HS-5 (cell line): ENCODE measurements at regions not wholly inside any gene's neighbourhood (a gene's known extent, or its start where the extent isn't known, plus 50 kb on each side); places are given as distances from the start of the nearest gene placed in this dataset.

Experiments
- DNase-seq: peaks from one replicate; pipeline ENCODE4 v3.0.0-alpha.2; 2012; ENCODE audit warnings: low read depth

- DNase-seq: no peak
These were observed 527.5 kb downstream of the INHBA start for GRCh38 chr7:41175435-41175834.

- DNase-seq: no peak
These were observed 528.4 kb downstream of the INHBA start for GRCh38 chr7:41174521-41174920.

GRCh38 chr7:41170466-41170865 is 532.4 kb downstream of the INHBA start:
- no peak for DNase-seq

GRCh38 chr7:41169317-41169716 is 533.6 kb downstream of the INHBA start:
- no peak for DNase-seq

GRCh38 chr7:41167836-41168235 is 535.1 kb downstream of the INHBA start:
- no peak for DNase-seq

GRCh38 chr7:41164440-41164839 is 538.5 kb downstream of the INHBA start:
- DNase-seq: no peak

- DNase-seq: no peak
These were observed 538.9 kb downstream of the INHBA start for GRCh38 chr7:41163991-41164390.

GRCh38 chr7:41162612-41163011 is 540.3 kb downstream of the INHBA start:
- DNase-seq: no peak

GRCh38 chr7:41161041-41161587 is 541.8 kb downstream of the INHBA start:
- DNase-seq: no peak

- no peak for DNase-seq
These were observed 546.6 kb downstream of the INHBA start for GRCh38 chr7:41156268-41156667.

- DNase-seq: no peak
These were observed 549.6 kb downstream of the INHBA start for GRCh38 chr7:41153268-41153667.

GRCh38 chr7:41152179-41152678 is 550.7 kb downstream of the INHBA start:
- DNase-seq: no peak

- DNase-seq: no peak
These were observed 553.3 kb downstream of the INHBA start for GRCh38 chr7:41149576-41149975.

GRCh38 chr7:41148521-41148951 is 554.4 kb downstream of the INHBA start:
- peak; percentile 88 for DNase-seq

- DNase-seq: no peak
These were observed 555.0 kb downstream of the INHBA start for GRCh38 chr7:41147606-41148485.

- no peak for DNase-seq
These were observed 556.5 kb downstream of the INHBA start for GRCh38 chr7:41146429-41146828.

- DNase-seq: no peak
These were observed 557.2 kb downstream of the INHBA start for GRCh38 chr7:41145656-41146055.

GRCh38 chr7:41142904-41143473 is 559.9 kb downstream of the INHBA start:
- DNase-seq: no peak

- no peak for DNase-seq
These were observed 563.1 kb downstream of the INHBA start for GRCh38 chr7:41139789-41140188.

GRCh38 chr7:41136551-41136950 is 566.3 kb downstream of the INHBA start:
- DNase-seq: no peak

GRCh38 chr7:41135511-41135910 is 567.4 kb downstream of the INHBA start:
- no peak for DNase-seq

GRCh38 chr7:41134300-41135255 is 568.3 kb downstream of the INHBA start:
- peak; percentile 28 for DNase-seq
